SK-N-SH (cell line): ENCODE measurements at regions not wholly inside any gene's neighbourhood (a gene's known extent, or its start where the extent isn't known, plus 50 kb on each side); places are given as distances from the start of the nearest gene placed in this dataset.

ENCODE experiments used
- CTCF ChIA-PET: fragments of 300-600, 350-600 bp; formaldehyde crosslinking; extraction: SDS; loops from one replicate; lab custom pipeline; 2021; lab: Yijun Ruan, JAX
- POLR2A ChIA-PET: fragments of 350-600 bp; sonication (Branson Sonifier 250); formaldehyde crosslinking; extraction: SDS; loops from one replicate; lab custom pipeline; 2020; ENCODE audit warnings: antibody characterized with exemption, inconsistent platforms; lab: Yijun Ruan, JAX
- DNase-seq: peaks from one replicate; pipeline ENCODE4 v3.0.0; 2012
- H2AFZ ChIP-seq: fragments of 200-600 bp; sonication (generic); 2 replicates; pipeline ENCODE4 v1.8.1; 2016; ENCODE audit warnings: antibody characterized with exemption, mild to moderate bottlenecking, low read depth
- H3F3A ChIP-seq: fragments of 200-600 bp; sonication (generic); replicated peaks from 2 replicates; pipeline ENCODE3; 2016; ENCODE audit warnings: antibody characterized with exemption, mild to moderate bottlenecking; ENCODE audit not compliant: insufficient read depth
- H3K27ac ChIP-seq, 2 experiments: fragments of 200-500 bp in 1 of 2; fragments of 200-600 bp in 1 of 2; sonication (Bioruptor generic) in 1 of 2; sonication (generic), shearing (Covaris generic) in 1 of 2; 2 replicates each; pipeline versions ENCODE4 v1.5.1 to v1.6.1; 2014 to 2016; ENCODE audit warnings: low read depth in 2 of 2, inconsistent platforms in 1 of 2, low read length in 1 of 2, mild to moderate bottlenecking in 1 of 2, mixed read lengths in 1 of 2
- H3K27me3 ChIP-seq: fragments of 200-600 bp; sonication (generic), shearing (Covaris generic); 2 replicates; pipeline ENCODE4 v1.6.1; 2016; ENCODE audit warnings: mixed run types; ENCODE audit not compliant: insufficient read depth
- H3K36me3 ChIP-seq, 2 experiments: fragments of 200-500 bp in 1 of 2; fragments of 200-600 bp in 1 of 2; sonication (Bioruptor generic) in 1 of 2; sonication (generic) in 1 of 2; replicated peaks in 1 of 2; 2 replicates each; pipeline versions ENCODE3 to v1.5.1; 2014 to 2016; ENCODE audit warnings: low read length in 1 of 2, mild to moderate bottlenecking in 1 of 2; ENCODE audit not compliant: insufficient read depth in 2 of 2, control insufficient read depth in 1 of 2
- H3K4me1 ChIP-seq, 2 experiments: fragments of 200-500 bp in 1 of 2; fragments of 200-600 bp in 1 of 2; sonication (Bioruptor generic) in 1 of 2; sonication (generic), shearing (Covaris generic) in 1 of 2; 2 replicates each; pipeline versions ENCODE4 v1.5.1 to v1.6.1; 2014 to 2016; ENCODE audit warnings: low read depth in 1 of 2, low read length in 1 of 2, mixed run types in 1 of 2; ENCODE audit not compliant: insufficient read depth in 2 of 2, control insufficient read depth in 1 of 2
- H3K4me2 ChIP-seq: fragments of 200-600 bp; sonication (generic), shearing (Covaris generic); 2 replicates; pipeline ENCODE4 v1.6.1; 2017; ENCODE audit warnings: mixed run types
- H3K4me3 ChIP-seq, 2 experiments: fragments of 200-500 bp in 1 of 2; fragments of 200-600 bp in 1 of 2; sonication (Bioruptor generic) in 1 of 2; sonication (generic), shearing (Covaris generic) in 1 of 2; 2 replicates each; pipeline versions ENCODE4 v1.5.1 to v1.8.1; 2014 to 2016; ENCODE audit warnings: low read depth in 2 of 2, inconsistent platforms in 1 of 2, low read length in 1 of 2, mild to moderate bottlenecking in 1 of 2, mixed read lengths in 1 of 2, moderate library complexity in 1 of 2
- H3K79me2 ChIP-seq: fragments of 200-600 bp; sonication (generic); 2 replicates; pipeline ENCODE4 v1.8.1; 2017; ENCODE audit warnings: mild to moderate bottlenecking; ENCODE audit not compliant: insufficient read depth
- H3K9ac ChIP-seq: fragments of 200-600 bp; sonication (generic); 2 replicates; pipeline ENCODE4 v1.6.1; 2017; ENCODE audit warnings: mixed run types
- H3K9me2 ChIP-seq: fragments of 200-600 bp; sonication (generic); 2 replicates; pipeline ENCODE4 v1.6.1; 2017; ENCODE audit warnings: mixed run types
- H3K9me3 ChIP-seq: fragments of 200-600 bp; sonication (generic); 2 replicates; pipeline ENCODE4 v1.6.1; 2017; ENCODE audit warnings: mixed run types, mild to moderate bottlenecking, moderate library complexity
- H4K20me1 ChIP-seq: fragments of 200-600 bp; sonication (generic); 2 replicates; pipeline ENCODE4 v1.6.1; 2017; ENCODE audit warnings: mild to moderate bottlenecking, mixed run types; ENCODE audit not compliant: insufficient read depth
- CHD2 ChIP-seq: fragments of 150-350 bp; IDR thresholded peaks from 2 replicates; pipeline ENCODE4 v1.6.1; 2018; ENCODE audit warnings: low read length; ENCODE audit not compliant: partially characterized antibody
- CTCF ChIP-seq: fragments of 200-600 bp; sonication (generic); IDR thresholded peaks from 2 replicates; pipeline ENCODE4 v1.6.1; 2017; ENCODE audit warnings: antibody characterized with exemption, mild to moderate bottlenecking, moderate library complexity
- EP300 ChIP-seq, 2 experiments: IDR thresholded peaks; 2 replicates each; pipeline versions ENCODE4 v1.4.0 to v1.6.1; 2012; ENCODE audit warnings: borderline replicate concordance in 1 of 2, low read depth in 1 of 2, low read length in 1 of 2
- EZH2phosphoT487 ChIP-seq: fragments of 200-600 bp; sonication (generic); IDR thresholded peaks from 2 replicates; pipeline ENCODE4 v1.6.1; 2017; ENCODE audit warnings: low read depth, mixed run types, mild to moderate bottlenecking, antibody characterized with exemption, moderate library complexity, borderline replicate concordance
- FOSL2 ChIP-seq: IDR thresholded peaks from 2 replicates; pipeline ENCODE4 v1.4.0; 2012; ENCODE audit warnings: low read depth, mild to moderate bottlenecking, moderate library complexity, borderline replicate concordance
- FOXJ3 ChIP-seq: sonication (generic); formaldehyde crosslinking; IDR thresholded peaks from 2 replicates; pipeline ENCODE4 v1.5.1; 2020; ENCODE audit warnings: mild to moderate bottlenecking, missing genetic modification reagents
- FOXM1 ChIP-seq: IDR thresholded peaks from 2 replicates; pipeline ENCODE4 v1.4.0; 2012; ENCODE audit warnings: low read depth, mild to moderate bottlenecking
- GATA2 ChIP-seq: sonication (generic); formaldehyde crosslinking; IDR thresholded peaks from 2 replicates; pipeline ENCODE4 v1.5.0; 2020; ENCODE audit warnings: mild to moderate bottlenecking, missing genetic modification reagents
- IRF3 ChIP-seq: fragments of 150-350 bp; IDR thresholded peaks from 2 replicates; pipeline ENCODE4 v1.6.1; 2016; ENCODE audit warnings: mild to moderate bottlenecking, low read depth, low read length
- JUND ChIP-seq: IDR thresholded peaks from 2 replicates; pipeline ENCODE4 v1.4.0; 2012
- MXI1 ChIP-seq: IDR thresholded peaks from 2 replicates; pipeline ENCODE4 v1.6.1; 2012; ENCODE audit warnings: mild to moderate bottlenecking, low read depth, low read length, improper control_type of control experiment
- NFIC ChIP-seq: IDR thresholded peaks from 2 replicates; pipeline ENCODE4 v1.4.0; 2012; ENCODE audit warnings: borderline replicate concordance
- NRF1 ChIP-seq: IDR thresholded peaks from 2 replicates; pipeline ENCODE4 v1.6.1; 2012; ENCODE audit warnings: low read depth, mild to moderate bottlenecking, low read length
- PBX3 ChIP-seq: IDR thresholded peaks from 2 replicates; pipeline ENCODE4; 2012
- POLR2AphosphoS5 ChIP-seq: IDR thresholded peaks from 2 replicates; pipeline ENCODE4 v1.6.1; 2012; ENCODE audit warnings: low read depth, low read length
- RCOR1 ChIP-seq: fragments of 150-350 bp; IDR thresholded peaks from 2 replicates; pipeline ENCODE4 v1.6.1; 2017; ENCODE audit warnings: antibody characterized with exemption, low read length
- RXRA ChIP-seq: IDR thresholded peaks from 2 replicates; pipeline ENCODE4 v1.4.0; 2012; ENCODE audit warnings: low read depth, mild to moderate bottlenecking, borderline replicate concordance
- SIN3A ChIP-seq: IDR thresholded peaks from 2 replicates; pipeline ENCODE4 v1.6.1; 2012; ENCODE audit warnings: low read depth, mild to moderate bottlenecking, low read length, moderate library complexity, borderline replicate concordance
- TCF12 ChIP-seq: IDR thresholded peaks from 2 replicates; pipeline ENCODE4 v1.4.0; 2012
- TEAD4 ChIP-seq: IDR thresholded peaks from 2 replicates; pipeline ENCODE4 v1.4.0; 2012; ENCODE audit warnings: mild to moderate bottlenecking, borderline replicate concordance; ENCODE audit not compliant: insufficient read depth
- USF1 ChIP-seq: IDR thresholded peaks from 2 replicates; pipeline ENCODE4 v1.4.0; 2012; ENCODE audit warnings: low read depth, borderline replicate concordance
- WGBS: methylation state at CpG from one replicate; pipeline ENCODE4 v1.1.6; 2017; ENCODE audit warnings: low lambda C conversion rate; 5-methylcytosine and 5-hydroxymethylcytosine counted together

- DNase-seq, result no peak
- Histone ChIP-seq H3K9ac (no peak overlapping the region), H3F3A (no peaks in the 10 kb centered on the region), H3K9me3 (no peaks in the 10 kb centered on the region), H3K4me3 (no peak overlapping the region), H2AFZ (no peak overlapping the region), H4K20me1 (no peaks in the 10 kb centered on the region), H3K4me2 (no peak overlapping the region), H3K79me2 (no peaks in the 10 kb centered on the region), H3K9me2 (no peaks in the 10 kb centered on the region), H3K27me3 (no peaks in the 10 kb centered on the region), H3K27ac (no peak overlapping the region), H3K4me1 (peaks cover 0 to 11% of the 10 kb centered on the region in 2 experiments; a peak in 2 of 4 replicates), H3K36me3 (no peaks in the 10 kb centered on the region)
- ChIA-PET POLR2A (no interaction called here), CTCF (no interaction called here)
- no peak for TF ChIP-seq TCF12
- no peak for TF ChIP-seq CTCF
- no peak for TF ChIP-seq RXRA
- TF ChIP-seq RCOR1, result no peak
- no peak for TF ChIP-seq NFIC
- TF ChIP-seq NRF1, result no peak
- no peak for TF ChIP-seq FOSL2
- TF ChIP-seq TEAD4, result no peak
- TF ChIP-seq FOXM1, result no peak
- TF ChIP-seq EZH2phosphoT487, result no peak
- no peak for TF ChIP-seq EP300 (IDR thresholded peaks at IDR 0.05; ENCODE audit: borderline replicate concordance in 1 of 2, low read depth in 1 of 2, low read length in 1 of 2)
- TF ChIP-seq IRF3, result no peak
- TF ChIP-seq GATA2, result no peak
- no peak for TF ChIP-seq CHD2
- no peak for TF ChIP-seq POLR2AphosphoS5
- 95% methylated on average over 5 of the region's 5 CpGs for WGBS
Measured at GRCh38 chr1:244242446-244242845, 191.4 kb downstream of the ZBTB18 start.

GRCh38 chr1:244246334-244246733, 195.3 kb downstream of the ZBTB18 start:
- H3K27me3 ChIP-seq, result no peaks in the 10 kb centered on the region
- no peaks in the 10 kb centered on the region for H3K36me3 ChIP-seq
- H3K9me2 ChIP-seq, result no peaks in the 10 kb centered on the region
- TF ChIP-seq EZH2phosphoT487 (no peak), RCOR1 (no peak), TEAD4 (no peak), MXI1 (no peak), TCF12 (no peak), PBX3 (no peak), FOXM1 (no peak), CTCF (no peak), JUND (no peak), NRF1 (no peak), SIN3A (no peak), POLR2AphosphoS5 (no peak), FOXJ3 (CRISPR knock-in tag) (no peak), USF1 (no peak)
- no peak overlapping the region for H3K27ac ChIP-seq
- DNase-seq, result no peak
- ChIA-PET POLR2A (no interaction called here), CTCF (no interaction called here)
- no peak overlapping the region for H3K4me2 ChIP-seq
- H3K9ac ChIP-seq, result no peak overlapping the region
- no peaks in the 10 kb centered on the region for H3K9me3 ChIP-seq
- peaks cover 0 to 5% of the 10 kb centered on the region in 2 experiments; a peak in 1 of 4 replicates for H3K4me1 ChIP-seq
- no peaks in the 10 kb centered on the region for H3K79me2 ChIP-seq
- no peaks in the 10 kb centered on the region for H3F3A ChIP-seq
- H4K20me1 ChIP-seq, result no peaks in the 10 kb centered on the region
- no peak overlapping the region for H3K4me3 ChIP-seq
- 76% methylated on average over 4 of the region's 4 CpGs for WGBS
- H2AFZ ChIP-seq, result no peak overlapping the region
